SK-N-SH treated with all-trans-retinoic acid at 6 μM for 48 hours (cell line): ENCODE measurements at regions not wholly inside any gene's neighbourhood (a gene's known extent, or its start where the extent isn't known, plus 50 kb on each side); places are given as distances from the start of the nearest gene placed in this dataset.

ENCODE experiments used
- ATAC-seq: fragments of 200-7000 bp; cut with Tn5 transposase; 3 replicates; pipeline ENCODE4 v1.9.1; 2020; ENCODE audit warnings: mild to moderate bottlenecking, moderate library complexity
- ARNTL ChIP-seq: fragments of 450-650 bp; formaldehyde crosslinking; IDR thresholded peaks from 2 replicates; pipeline ENCODE4 v1.5.0; 2020; ENCODE audit warnings: low read depth, mild to moderate bottlenecking, moderate library complexity, borderline replicate concordance
- BACH2 ChIP-seq: fragments of 250-450 bp; sonication (Bioruptor Pico); IDR thresholded peaks from 2 replicates; pipeline ENCODE4 v1.9.0; 2021; ENCODE audit warnings: mild to moderate bottlenecking, borderline replicate concordance
- CREB5 ChIP-seq: fragments of 250-450 bp; sonication (Bioruptor Pico); IDR thresholded peaks from 2 replicates; pipeline ENCODE4 v1.5.1; 2020; ENCODE audit warnings: low read depth, mild to moderate bottlenecking, moderate library complexity
- CSDC2 ChIP-seq: fragments of 250-450 bp; sonication (Bioruptor Pico); IDR thresholded peaks from 2 replicates; pipeline ENCODE4 v1.5.0; 2020; ENCODE audit warnings: mild to moderate bottlenecking, moderate library complexity
- CSRNP3 ChIP-seq: fragments of 250-450 bp; sonication (Bioruptor Pico); IDR thresholded peaks from 2 replicates; pipeline ENCODE4 v1.5.1; 2021; ENCODE audit warnings: mild to moderate bottlenecking, moderate library complexity
- ESRRG ChIP-seq: fragments of 250-450 bp; sonication (Bioruptor Pico); IDR thresholded peaks from 2 replicates; pipeline ENCODE4 v1.6.1; 2021; ENCODE audit warnings: mild to moderate bottlenecking
- GLIS3 ChIP-seq: fragments of 250-450 bp; sonication (Bioruptor Pico); IDR thresholded peaks from 2 replicates; pipeline ENCODE4 v1.5.0; 2020; ENCODE audit warnings: mild to moderate bottlenecking, moderate library complexity
- ISL1 ChIP-seq: fragments of 250-450 bp; sonication (Bioruptor Pico); IDR thresholded peaks from 2 replicates; pipeline ENCODE4 v2.1.2; 2022; ENCODE audit warnings: mild to moderate bottlenecking, moderate library complexity
- OSR1 ChIP-seq: fragments of 250-450 bp; sonication (Bioruptor Pico); IDR thresholded peaks from 2 replicates; pipeline ENCODE4 v1.8.0; 2022; ENCODE audit warnings: moderate library complexity, mild to moderate bottlenecking, inconsistent platforms
- PATZ1 ChIP-seq: fragments of 250-450 bp; sonication (Bioruptor Pico); IDR thresholded peaks from 2 replicates; pipeline ENCODE4 v1.8.0; 2020; ENCODE audit warnings: mild to moderate bottlenecking, moderate library complexity, borderline replicate concordance
- POU6F1 ChIP-seq: fragments of 250-450 bp; sonication (Bioruptor Pico); IDR thresholded peaks from 2 replicates; pipeline ENCODE4 v1.8.0; 2021; ENCODE audit warnings: low read depth, mild to moderate bottlenecking, moderate library complexity, borderline replicate concordance
- PPARA ChIP-seq: fragments of 250-450 bp; sonication (Bioruptor Pico); IDR thresholded peaks from 2 replicates; pipeline ENCODE4 v1.5.0; 2020; ENCODE audit warnings: mild to moderate bottlenecking, borderline replicate concordance
- RARB ChIP-seq: fragments of 250-450 bp; sonication (Bioruptor Pico); IDR thresholded peaks from 2 replicates; pipeline ENCODE4 v1.8.0; 2021; ENCODE audit warnings: mild to moderate bottlenecking, moderate library complexity
- SNAI2 ChIP-seq: fragments of 250-450 bp; sonication (Bioruptor Pico); IDR thresholded peaks from 2 replicates; pipeline ENCODE4 v1.5.0; 2020; ENCODE audit warnings: mild to moderate bottlenecking, moderate library complexity
- TCF4 ChIP-seq: fragments of 250-450 bp; sonication (Bioruptor Pico); IDR thresholded peaks from 2 replicates; pipeline ENCODE4 v1.8.0; 2021; ENCODE audit warnings: mild to moderate bottlenecking, moderate library complexity, borderline replicate concordance
- TOX ChIP-seq: fragments of 250-450 bp; sonication (Bioruptor Pico); IDR thresholded peaks from 2 replicates; pipeline ENCODE4 v1.8.0; 2021; ENCODE audit warnings: mild to moderate bottlenecking, moderate library complexity, borderline replicate concordance
- TSHZ2 ChIP-seq: fragments of 250-450 bp; sonication (Bioruptor Pico); IDR thresholded peaks from 2 replicates; pipeline ENCODE4 v1.5.0; 2020; ENCODE audit warnings: mild to moderate bottlenecking, moderate library complexity
- ZC3H10 ChIP-seq: fragments of 250-450 bp; sonication (Bioruptor Pico); IDR thresholded peaks from 2 replicates; pipeline ENCODE4 v1.5.1; 2021; ENCODE audit warnings: mild to moderate bottlenecking, moderate library complexity
- ZFP3 ChIP-seq: fragments of 250-450 bp; sonication (Bioruptor Pico); IDR thresholded peaks from 2 replicates; pipeline ENCODE4 v1.5.0; 2020; ENCODE audit warnings: mild to moderate bottlenecking, moderate library complexity
- ZFP30 ChIP-seq: fragments of 450-650 bp; formaldehyde crosslinking; IDR thresholded peaks from 2 replicates; pipeline ENCODE4 v1.5.0; 2022; ENCODE audit warnings: mild to moderate bottlenecking, moderate library complexity
- ZNF565 ChIP-seq: fragments of 450-650 bp; formaldehyde crosslinking; conservative IDR thresholded peaks from 2 replicates; pipeline ENCODE4 v1.5.0; 2020; ENCODE audit warnings: low read depth, mild to moderate bottlenecking, moderate library complexity
- ZNF70 ChIP-seq: fragments of 450-650 bp; formaldehyde crosslinking; IDR thresholded peaks from 2 replicates; pipeline ENCODE4 v1.5.0; 2020; ENCODE audit warnings: mild to moderate bottlenecking, moderate library complexity
- ZNF8 ChIP-seq: fragments of 450-650 bp; formaldehyde crosslinking; IDR thresholded peaks from 2 replicates; pipeline ENCODE4 v1.5.0; 2020; ENCODE audit warnings: mild to moderate bottlenecking, moderate library complexity

- ATAC-seq = no peak; the same call in 2 of the 3 replicates
- no peak for TF ChIP-seq GLIS3 (CRISPR knock-in tag)
- 0 out of 2 replicates have a peak, but pooled peaks have one; percentile 7 for TF ChIP-seq ISL1 (CRISPR knock-in tag)
Observed at GRCh38 chr1:106780066-106780465, 276.4 kb upstream of the PRMT6 start.

GRCh38 chr1:106780806-106781569, 275.5 kb upstream of the PRMT6 start:
- TF ChIP-seq RARB (CRISPR knock-in tag) (no peak), CSDC2 (no peak), SNAI2 (CRISPR knock-in tag) (no peak), TCF4 (CRISPR knock-in tag) (no peak), ZNF70 (CRISPR knock-in tag) (no peak), TSHZ2 (no peak), ISL1 (CRISPR knock-in tag) (no peak), BACH2 (no peak), GLIS3 (CRISPR knock-in tag) (no peak), ZNF565 (no peak), ZFP30 (CRISPR knock-in tag) (no peak), PPARA (CRISPR knock-in tag) (no peak), ZFP3 (CRISPR knock-in tag) (no peak), CSRNP3 (CRISPR knock-in tag) (no peak)
- TF ChIP-seq, all 23 proteins: peak for 0
- ATAC-seq = no peak

- ATAC-seq = no peak
- TF ChIP-seq ZNF565 (no peak), PPARA (CRISPR knock-in tag) (no peak), OSR1 (CRISPR knock-in tag) (no peak), ZFP30 (CRISPR knock-in tag) (no peak), ZFP3 (CRISPR knock-in tag) (no peak), TOX (no peak), CSRNP3 (CRISPR knock-in tag) (no peak)
- TF ChIP-seq, all 23 proteins: peak for 0
Observed at GRCh38 chr1:106785176-106785575, 271.3 kb upstream of the PRMT6 start.

GRCh38 chr1:106787520-106787919, 269.0 kb upstream of the PRMT6 start:
- ATAC-seq = no peak
- TF ChIP-seq ZC3H10 (CRISPR knock-in tag) = no peak
- TF ChIP-seq TOX = no peak
- TF ChIP-seq GLIS3 (CRISPR knock-in tag) = no peak
- TF ChIP-seq ESRRG (CRISPR knock-in tag) = no peak
- no peak for TF ChIP-seq ISL1 (CRISPR knock-in tag)
- no peak for TF ChIP-seq RARB (CRISPR knock-in tag)
- no peak for TF ChIP-seq POU6F1 (CRISPR knock-in tag)
- TF ChIP-seq ZNF565 = no peak
- no peak for TF ChIP-seq TCF4 (CRISPR knock-in tag)
- no peak for TF ChIP-seq PPARA (CRISPR knock-in tag)
- TF ChIP-seq PATZ1 (CRISPR knock-in tag) = no peak
- no peak for TF ChIP-seq ZNF8 (CRISPR knock-in tag)
- no peak for TF ChIP-seq ZFP3 (CRISPR knock-in tag)
- TF ChIP-seq ZNF70 (CRISPR knock-in tag) = no peak
- no peak for TF ChIP-seq ARNTL (CRISPR knock-in tag)
- TF ChIP-seq CREB5 (CRISPR knock-in tag) = no peak
